Peyer's patch (tissue), 4 donors: ENCODE measurements at regions not wholly inside any gene's neighbourhood (a gene's known extent, or its start where the extent isn't known, plus 50 kb on each side); places are given as distances from the start of the nearest gene placed in this dataset.

Experiments
- POLR2A ChIP-seq, 2 donors: fragments of 450-650 bp; IDR thresholded peaks; one replicate each; pipeline ENCODE4 v1.5.1; 2017; ENCODE audit warnings: antibody characterized with exemption in 2 of 2, mild to moderate bottlenecking in 2 of 2, moderate library complexity in 2 of 2
- TF ChIP-seq, protein P1 (sequence below), 6 experiments: fragments of 450-650 bp in 4 of 6; fragments of 200-600 bp in 2 of 6; sonication (generic) in 1 of 6; IDR thresholded peaks; one replicate each; pipeline ENCODE4 v1.5.1; 2017 to 2019; ENCODE audit warnings: antibody characterized with exemption in 6 of 6, mild to moderate bottlenecking in 3 of 6, moderate library complexity in 1 of 6

DNA sequence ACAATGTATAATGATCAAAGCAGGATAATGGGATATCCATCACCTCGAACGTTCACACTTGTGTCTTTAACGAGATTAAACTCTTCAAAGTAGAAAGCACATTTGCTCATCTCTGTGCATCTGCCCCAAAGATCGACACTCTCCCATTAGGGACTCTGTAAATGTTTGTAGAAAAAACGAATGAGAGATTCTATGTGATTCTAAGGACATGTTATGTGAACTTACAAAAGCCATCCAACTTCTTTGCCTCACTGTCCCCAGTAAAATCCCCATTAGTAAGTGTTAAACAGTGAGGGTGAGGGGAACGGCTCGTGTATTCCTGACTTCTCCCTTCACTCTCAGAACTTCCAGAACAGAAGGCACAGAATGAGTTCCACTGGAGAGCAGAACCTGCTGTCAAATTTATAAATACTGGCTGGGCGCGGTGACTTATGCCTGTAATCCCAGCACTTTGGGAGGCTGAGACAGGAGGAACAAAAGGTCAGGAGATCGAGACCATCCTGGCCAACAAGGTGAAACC is 134.1 kb downstream of the WSCD1 start:
- TF ChIP-seq, protein P1, sequence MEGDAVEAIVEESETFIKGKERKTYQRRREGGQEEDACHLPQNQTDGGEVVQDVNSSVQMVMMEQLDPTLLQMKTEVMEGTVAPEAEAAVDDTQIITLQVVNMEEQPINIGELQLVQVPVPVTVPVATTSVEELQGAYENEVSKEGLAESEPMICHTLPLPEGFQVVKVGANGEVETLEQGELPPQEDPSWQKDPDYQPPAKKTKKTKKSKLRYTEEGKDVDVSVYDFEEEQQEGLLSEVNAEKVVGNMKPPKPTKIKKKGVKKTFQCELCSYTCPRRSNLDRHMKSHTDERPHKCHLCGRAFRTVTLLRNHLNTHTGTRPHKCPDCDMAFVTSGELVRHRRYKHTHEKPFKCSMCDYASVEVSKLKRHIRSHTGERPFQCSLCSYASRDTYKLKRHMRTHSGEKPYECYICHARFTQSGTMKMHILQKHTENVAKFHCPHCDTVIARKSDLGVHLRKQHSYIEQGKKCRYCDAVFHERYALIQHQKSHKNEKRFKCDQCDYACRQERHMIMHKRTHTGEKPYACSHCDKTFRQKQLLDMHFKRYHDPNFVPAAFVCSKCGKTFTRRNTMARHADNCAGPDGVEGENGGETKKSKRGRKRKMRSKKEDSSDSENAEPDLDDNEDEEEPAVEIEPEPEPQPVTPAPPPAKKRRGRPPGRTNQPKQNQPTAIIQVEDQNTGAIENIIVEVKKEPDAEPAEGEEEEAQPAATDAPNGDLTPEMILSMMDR (IDR thresholded peaks at IDR 0.05): no peak
- no peak for TF ChIP-seq POLR2A (IDR thresholded peaks at IDR 0.05)
